ENCODE measurements at regions not wholly inside any gene's neighbourhood (a gene's known extent, or its start where the extent isn't known, plus 50 kb on each side); places are given as distances from the start of the nearest gene placed in this dataset.

- no peaks in the 10 kb centered on the region for H3K36me3 Mint-ChIP-seq (ENCODE audit: low read depth)
- no peak for ATAC-seq
- peaks cover 4% of the 10 kb centered on the region for H3K4me1 Mint-ChIP-seq
- H3K9me3 Mint-ChIP-seq: no peaks in the 10 kb centered on the region
- no peak overlapping the region for H3K27ac Mint-ChIP-seq
- no peak for DNase-seq
- no peak overlapping the region for H3K4me3 Mint-ChIP-seq
- peaks cover 6% of the 10 kb centered on the region for H3K27me3 Mint-ChIP-seq
These were observed 87.4 kb upstream of the MACF1 start for GRCh38 chr1:39116860-39117728.

- Mint-ChIP-seq H3K4me1 (peaks cover 4% of the 10 kb centered on the region), H3K27ac (no peak overlapping the region), H3K9me3 (no peaks in the 10 kb centered on the region), H3K36me3 (ENCODE audit: low read depth) (no peaks in the 10 kb centered on the region), H3K4me3 (no peak overlapping the region), H3K27me3 (peaks cover 3% of the 10 kb centered on the region)
- ATAC-seq (no peak), DNase-seq (no peak)
These were observed 86.5 kb upstream of the MACF1 start for GRCh38 chr1:39117899-39118450.

- Mint-ChIP-seq H3K4me3 (no peak overlapping the region), H3K4me1 (peaks cover 4% of the 10 kb centered on the region), H3K27me3 (no peaks in the 10 kb centered on the region), H3K27ac (no peak overlapping the region), H3K36me3 (ENCODE audit: low read depth) (peaks cover 2% of the 10 kb centered on the region), H3K9me3 (no peaks in the 10 kb centered on the region)
- no peak for ATAC-seq
- DNase-seq: no peak
These were observed 82.4 kb upstream of the MACF1 start for GRCh38 chr1:39122056-39122455.

- Mint-ChIP-seq H3K27me3 (no peaks in the 10 kb centered on the region), H3K4me3 (no peak overlapping the region), H3K27ac (no peak overlapping the region), H3K4me1 (no peaks in the 10 kb centered on the region), H3K9me3 (no peaks in the 10 kb centered on the region), H3K36me3 (ENCODE audit: low read depth) (peaks cover 2% of the 10 kb centered on the region)
- no peak for DNase-seq
- no peak for ATAC-seq
These were observed 80.2 kb upstream of the MACF1 start for GRCh38 chr1:39124282-39124681.

- Mint-ChIP-seq H3K36me3 (ENCODE audit: low read depth) (peaks cover 2% of the 10 kb centered on the region), H3K27me3 (no peaks in the 10 kb centered on the region), H3K4me3 (no peak overlapping the region), H3K27ac (no peak overlapping the region), H3K4me1 (peaks cover 8% of the 10 kb centered on the region), H3K9me3 (no peaks in the 10 kb centered on the region)
- ATAC-seq: no peak
- no peak for DNase-seq
These were observed 77.0 kb upstream of the MACF1 start for GRCh38 chr1:39127513-39127912.

GRCh38 chr1:39128126-39128525 is 76.4 kb upstream of the MACF1 start:
- DNase-seq: no peak
- no peak for ATAC-seq
- peaks cover 2% of the 10 kb centered on the region for H3K36me3 Mint-ChIP-seq (ENCODE audit: low read depth)
- H3K4me1 Mint-ChIP-seq: peaks cover 8% of the 10 kb centered on the region
- no peaks in the 10 kb centered on the region for H3K9me3 Mint-ChIP-seq
- H3K27me3 Mint-ChIP-seq: no peaks in the 10 kb centered on the region
- H3K27ac Mint-ChIP-seq: no peak overlapping the region
- no peak overlapping the region for H3K4me3 Mint-ChIP-seq

GRCh38 chr1:39128959-39129358 is 75.5 kb upstream of the MACF1 start:
- Mint-ChIP-seq H3K27ac (no peak overlapping the region), H3K27me3 (no peaks in the 10 kb centered on the region)

GRCh38 chr1:39129514-39129913 is 75.0 kb upstream of the MACF1 start:
- DNase-seq (no peak), ATAC-seq (no peak)
- no peaks in the 10 kb centered on the region for H3K27me3 Mint-ChIP-seq
- no peaks in the 10 kb centered on the region for H3K9me3 Mint-ChIP-seq
- no peaks in the 10 kb centered on the region for H3K36me3 Mint-ChIP-seq (ENCODE audit: low read depth)
- H3K4me1 Mint-ChIP-seq: peaks cover 9% of the 10 kb centered on the region
- H3K4me3 Mint-ChIP-seq: no peak overlapping the region
- H3K27ac Mint-ChIP-seq: no peak overlapping the region

More at GRCh38 chr1:39128959-39129358, 75.5 kb upstream of the MACF1 start:
- Mint-ChIP-seq H3K4me3 (no peak overlapping the region), H3K36me3 (ENCODE audit: low read depth) (peaks cover 2% of the 10 kb centered on the region), H3K9me3 (no peaks in the 10 kb centered on the region), H3K4me1 (peaks cover 8% of the 10 kb centered on the region)
- ATAC-seq (no peak), DNase-seq (no peak)

GRCh38 chr1:39130325-39130724 is 74.2 kb upstream of the MACF1 start:
- no peaks in the 10 kb centered on the region for H3K9me3 Mint-ChIP-seq
- H3K4me1 Mint-ChIP-seq: peaks cover 13% of the 10 kb centered on the region
- no peaks in the 10 kb centered on the region for H3K27me3 Mint-ChIP-seq
- ATAC-seq: no peak
- H3K36me3 Mint-ChIP-seq (ENCODE audit: low read depth): no peaks in the 10 kb centered on the region
- no peak overlapping the region for H3K27ac Mint-ChIP-seq
- no peak for DNase-seq
- H3K4me3 Mint-ChIP-seq: no peak overlapping the region

- Mint-ChIP-seq H3K27ac (no peak overlapping the region), H3K27me3 (no peaks in the 10 kb centered on the region), H3K9me3 (no peaks in the 10 kb centered on the region), H3K4me3 (no peak overlapping the region), H3K4me1 (peaks cover 13% of the 10 kb centered on the region), H3K36me3 (ENCODE audit: low read depth) (no peaks in the 10 kb centered on the region)
- ATAC-seq: no peak
- DNase-seq: no peak
These were observed 72.6 kb upstream of the MACF1 start for GRCh38 chr1:39131940-39132339.

- H3K4me1 Mint-ChIP-seq: peaks cover 13% of the 10 kb centered on the region
- DNase-seq (no peak), ATAC-seq (no peak)
- H3K36me3 Mint-ChIP-seq (ENCODE audit: low read depth): no peaks in the 10 kb centered on the region
- no peak overlapping the region for H3K27ac Mint-ChIP-seq
- no peaks in the 10 kb centered on the region for H3K27me3 Mint-ChIP-seq
- H3K4me3 Mint-ChIP-seq: no peak overlapping the region
- H3K9me3 Mint-ChIP-seq: no peaks in the 10 kb centered on the region
These were observed 71.8 kb upstream of the MACF1 start for GRCh38 chr1:39132505-39133339.

- no peak for ATAC-seq
- peaks cover 13% of the 10 kb centered on the region for H3K4me1 Mint-ChIP-seq
- H3K9me3 Mint-ChIP-seq: no peaks in the 10 kb centered on the region
- H3K36me3 Mint-ChIP-seq (ENCODE audit: low read depth): no peaks in the 10 kb centered on the region
- H3K4me3 Mint-ChIP-seq: no peak overlapping the region
- no peak for DNase-seq
- H3K27ac Mint-ChIP-seq: no peak overlapping the region
- no peaks in the 10 kb centered on the region for H3K27me3 Mint-ChIP-seq
These were observed 71.2 kb upstream of the MACF1 start for GRCh38 chr1:39133340-39133684.

GRCh38 chr1:39134768-39135333 is 69.6 kb upstream of the MACF1 start:
- Mint-ChIP-seq H3K9me3 (no peaks in the 10 kb centered on the region), H3K27ac (no peak overlapping the region), H3K4me1 (peaks cover 9% of the 10 kb centered on the region), H3K27me3 (no peaks in the 10 kb centered on the region), H3K4me3 (no peak overlapping the region), H3K36me3 (ENCODE audit: low read depth) (no peaks in the 10 kb centered on the region)
- ATAC-seq (no peak), DNase-seq (no peak)

- DNase-seq: no peak
- Mint-ChIP-seq H3K4me3 (no peak overlapping the region), H3K36me3 (ENCODE audit: low read depth) (no peaks in the 10 kb centered on the region), H3K27me3 (no peaks in the 10 kb centered on the region), H3K9me3 (no peaks in the 10 kb centered on the region), H3K4me1 (peaks cover 5% of the 10 kb centered on the region), H3K27ac (no peak overlapping the region)
- no peak for ATAC-seq
These were observed 67.9 kb upstream of the MACF1 start for GRCh38 chr1:39136638-39137037.
